H1 (cell line): ENCODE measurements at regions not wholly inside any gene's neighbourhood (a gene's known extent, or its start where the extent isn't known, plus 50 kb on each side); places are given as distances from the start of the nearest gene placed in this dataset.

Experiments used
- CTCF ChIA-PET: fragments of 300-600 bp; sonication (Branson Sonifier 250); formaldehyde crosslinking; loops from one replicate; lab custom pipeline; 2021; ENCODE audit not compliant: partially characterized antibody; lab: Charles Lee
- POLR2A ChIA-PET: fragments of 300-600 bp; sonication (Branson Sonifier 250); formaldehyde crosslinking; loops from one replicate; lab custom pipeline; 2021; ENCODE audit warnings: inconsistent platforms; ENCODE audit not compliant: partially characterized antibody; lab: Charles Lee
- DNase-seq, 2 experiments: peaks; one replicate each; pipeline versions ENCODE4 v3.0.0 to v3.0.0-alpha.2; 2010 to 2022; ENCODE audit warnings: low spot score in 2 of 2, low read depth in 1 of 2, mixed read lengths in 1 of 2
- FAIRE-seq: peaks from 2 replicates; lab custom pipeline; 2011; peaks lifted over from hg19 to GRCh38; lab: Jason Lieb, UNC
- H2AFZ ChIP-seq: 2 replicates; pipeline ENCODE4 v1.8.1; 2012; ENCODE audit warnings: low read length, inconsistent platforms
- H2AK5ac ChIP-seq: 2 replicates; pipeline ENCODE4 v1.6.1; 2013; ENCODE audit warnings: low read depth, low read length
- H2BK120ac ChIP-seq: replicated peaks from 2 replicates; pipeline ENCODE3; 2013; ENCODE audit warnings: low read depth, low read length, inconsistent platforms
- H2BK12ac ChIP-seq: 2 replicates; pipeline ENCODE4 v1.6.1; 2013; ENCODE audit warnings: low read depth, low read length
- H2BK15ac ChIP-seq: 2 replicates; pipeline ENCODE4 v1.6.1; 2013; ENCODE audit warnings: low read length
- H2BK20ac ChIP-seq: 2 replicates; pipeline ENCODE4 v1.6.1; 2013; ENCODE audit warnings: low read length
- H2BK5ac ChIP-seq: 2 replicates; pipeline ENCODE4 v1.6.1; 2013; ENCODE audit warnings: low read depth, low read length
- H3K14ac ChIP-seq: 2 replicates; pipeline ENCODE4 v1.6.1; 2013; ENCODE audit warnings: inconsistent platforms; ENCODE audit not compliant: insufficient read length
- H3K18ac ChIP-seq: 2 replicates; pipeline ENCODE4 v1.6.1; 2013; ENCODE audit warnings: low read length; ENCODE audit errors: extremely low read depth
- H3K23ac ChIP-seq: 2 replicates; pipeline ENCODE4 v1.6.1; 2013; ENCODE audit warnings: inconsistent platforms; ENCODE audit not compliant: insufficient read length
- H3K23me2 ChIP-seq: 2 replicates; pipeline ENCODE4 v1.6.1; 2013; ENCODE audit warnings: low read depth, low read length
- H3K27ac ChIP-seq: 2 replicates; pipeline ENCODE4 v1.6.1; 2011; ENCODE audit warnings: low read depth, low read length, inconsistent platforms
- H3K27me3 ChIP-seq, 4 experiments: replicated peaks in 1 of 4; 1 replicate in 1 of 4; 2 replicates in 3 of 4; pipeline versions ENCODE4 v1.6.1 to v1.8.1; 2011 to 2013; ENCODE audit warnings: low read length in 3 of 4, mild to moderate bottlenecking in 3 of 4, inconsistent platforms in 2 of 4, mixed read lengths in 2 of 4, moderate library complexity in 1 of 4; ENCODE audit not compliant: control insufficient read depth in 3 of 4, insufficient read depth in 3 of 4; ENCODE audit errors: extremely low read depth in 1 of 4
- H3K36me3 ChIP-seq, 4 experiments: 2 replicates each; pipeline versions ENCODE4 v1.6.1 to v1.8.1; 2011 to 2013; ENCODE audit warnings: mild to moderate bottlenecking in 4 of 4, low read length in 3 of 4, moderate library complexity in 2 of 4, control low read depth in 1 of 4, inconsistent platforms in 1 of 4; ENCODE audit not compliant: insufficient read depth in 4 of 4, control insufficient read depth in 2 of 4
- H3K4ac ChIP-seq: replicated peaks from 2 replicates; pipeline ENCODE3; 2013; ENCODE audit warnings: low read length, low read depth, mixed read lengths, inconsistent platforms; ENCODE audit not compliant: insufficient read length
- H3K4me1 ChIP-seq, 4 experiments: replicated peaks in 1 of 4; 1 replicate in 1 of 4; 2 replicates in 3 of 4; pipeline versions ENCODE4 v1.6.1 to v1.8.1; 2011 to 2013; ENCODE audit warnings: low read length in 3 of 4, inconsistent platforms in 2 of 4, mixed read lengths in 1 of 4; ENCODE audit not compliant: insufficient read depth in 4 of 4, control insufficient read depth in 3 of 4
- H3K4me2 ChIP-seq, 2 experiments: 2 replicates each; pipeline versions ENCODE4 v1.6.1 to v1.8.1; 2011 to 2013; ENCODE audit warnings: low read depth in 2 of 2, low read length in 2 of 2, control low read depth in 1 of 2, inconsistent platforms in 1 of 2, mild to moderate bottlenecking in 1 of 2; ENCODE audit not compliant: insufficient read depth in 1 of 2
- H3K4me3 ChIP-seq, 4 experiments: fragments of 200-600, 300-600 bp in 1 of 4; sonication (generic), shearing (Covaris generic), sonication (Bioruptor Twin) in 1 of 4; 2 replicates each; pipeline versions ENCODE4 v1.5.1 to v1.8.1; 2011 to 2016; ENCODE audit warnings: low read length in 4 of 4, low read depth in 3 of 4, control low read depth in 2 of 4, inconsistent platforms in 2 of 4, mild to moderate bottlenecking in 2 of 4, mixed read lengths in 1 of 4, moderate library complexity in 1 of 4; ENCODE audit not compliant: insufficient read depth in 2 of 4; ENCODE audit errors: extremely low read depth in 1 of 4
- H3K56ac ChIP-seq: replicated peaks from 2 replicates; pipeline ENCODE3; 2013; ENCODE audit warnings: low read depth, mild to moderate bottlenecking, mixed read lengths, low read length, inconsistent platforms; ENCODE audit not compliant: insufficient read length
- H3K79me1 ChIP-seq: 2 replicates; pipeline ENCODE4 v1.6.1; 2013; ENCODE audit warnings: low read depth, low read length, control low read depth
- H3K79me2 ChIP-seq, 2 experiments: 2 replicates each; pipeline versions ENCODE4 v1.6.1 to v1.8.1; 2012 to 2013; ENCODE audit warnings: low read length in 2 of 2, mild to moderate bottlenecking in 2 of 2, inconsistent platforms in 1 of 2; ENCODE audit not compliant: insufficient read depth in 2 of 2, control insufficient read depth in 1 of 2
- H3K9ac ChIP-seq, 4 experiments: replicated peaks in 1 of 4; 1 replicate in 1 of 4; 2 replicates in 3 of 4; pipeline versions ENCODE4 v1.6.1 to v1.8.1; 2011 to 2013; ENCODE audit warnings: low read depth in 3 of 4, low read length in 3 of 4, control low read depth in 2 of 4, mild to moderate bottlenecking in 2 of 4, moderate library complexity in 2 of 4, inconsistent platforms in 1 of 4; ENCODE audit errors: extremely low read depth in 1 of 4
- H3K9me3 ChIP-seq, 2 experiments: 2 replicates each; pipeline versions ENCODE4 v1.6.1 to v1.8.1; 2012 to 2013; ENCODE audit warnings: mild to moderate bottlenecking in 2 of 2, moderate library complexity in 2 of 2, control low read depth in 1 of 2, inconsistent platforms in 1 of 2, low read depth in 1 of 2, low read length in 1 of 2, mixed read lengths in 1 of 2; ENCODE audit not compliant: insufficient read depth in 2 of 2
- H4K20me1 ChIP-seq, 2 experiments: replicated peaks in 1 of 2; 2 replicates each; pipeline versions ENCODE3 to v1.8.1; 2011 to 2013; ENCODE audit warnings: inconsistent platforms in 2 of 2, low read length in 2 of 2, mild to moderate bottlenecking in 1 of 2; ENCODE audit not compliant: insufficient read depth in 2 of 2, control insufficient read depth in 1 of 2
- H4K5ac ChIP-seq: 2 replicates; pipeline ENCODE4 v1.6.1; 2013; ENCODE audit warnings: low read length, low read depth, mixed read lengths, inconsistent platforms; ENCODE audit not compliant: insufficient read length
- H4K8ac ChIP-seq: 2 replicates; pipeline ENCODE4 v1.8.0; 2013; ENCODE audit warnings: mild to moderate bottlenecking, moderate library complexity, low read length, inconsistent platforms; ENCODE audit not compliant: insufficient read depth; ENCODE audit errors: extremely low read depth
- H4K91ac ChIP-seq: replicated peaks from 2 replicates; pipeline ENCODE3; 2013; ENCODE audit warnings: low read length, mixed read lengths, inconsistent platforms; ENCODE audit not compliant: insufficient read length
- KDM1A ChIP-seq: fragments of 200-600, 300-600 bp; sonication (generic); IDR thresholded peaks from 2 replicates; pipeline ENCODE4 v1.7.1; 2016; ENCODE audit warnings: mild to moderate bottlenecking, low read length, borderline replicate concordance
- KDM4A ChIP-seq: IDR thresholded peaks from one replicate; pipeline ENCODE4 v1.7.1; 2012; ENCODE audit warnings: low read depth, mild to moderate bottlenecking, moderate library complexity, low read length, inconsistent platforms; ENCODE audit not compliant: severe bottlenecking
- MAFK ChIP-seq: IDR thresholded peaks from 2 replicates; pipeline ENCODE4 v1.6.1; 2012; ENCODE audit warnings: low read depth, mild to moderate bottlenecking, improper control_type of control experiment, low read length
- RXRA ChIP-seq: IDR thresholded peaks from 2 replicates; pipeline ENCODE4 v1.6.1; 2011; ENCODE audit warnings: low read depth, mild to moderate bottlenecking, low read length, moderate library complexity; ENCODE audit not compliant: insufficient read depth
- WGBS, 2 experiments: shearing (Covaris generic) in 1 of 2; methylation state at CpG; one replicate each; pipeline versions ENCODE4 v1.1.6 to v1.1.7; 2013 to 2015; ENCODE audit warnings: low lambda C conversion rate in 2 of 2, mixed read lengths in 2 of 2, inconsistent platforms in 1 of 2, low coverage in 1 of 2, missing lambda C conversion rate in 1 of 2; ENCODE audit not compliant: insufficient replicate concordance in 2 of 2, insufficient coverage in 1 of 2, insufficient read length in 1 of 2; ENCODE audit errors: extremely low coverage in 1 of 2, missing lambda C conversion rate in 1 of 2; 5-methylcytosine and 5-hydroxymethylcytosine counted together

- TF ChIP-seq KDM4A, result no peak
- TF ChIP-seq MAFK, result no peak
- TF ChIP-seq RXRA, result no peak
- no peak for TF ChIP-seq KDM1A
- Histone ChIP-seq H2BK12ac (no peak overlapping the region), H4K8ac (no peak overlapping the region), H3K79me2 (no peaks in the 10 kb centered on the region), H3K14ac (no peak overlapping the region), H2BK5ac (no peak overlapping the region), H3K56ac (no peak overlapping the region), H3K23me2 (no peaks in the 10 kb centered on the region), H3K27me3 (peaks cover 0 to 2% (median 0%) of the 10 kb centered on the region in 4 experiments; a peak in 2 of 7 replicates), H3K27ac (no peak overlapping the region), H2BK120ac (no peak overlapping the region), H4K5ac (no peak overlapping the region), H2BK20ac (no peak overlapping the region), H3K4me3 (no peak overlapping the region), H4K91ac (no peak overlapping the region), H3K9ac (no peak overlapping the region), H4K20me1 (no peaks in the 10 kb centered on the region), H2AFZ (no peak overlapping the region), H3K4me1 (peaks cover 0 to 4% (median 2%) of the 10 kb centered on the region in 4 experiments; a peak in 1 of 7 replicates), H3K36me3 (no peaks in the 10 kb centered on the region), H2AK5ac (no peak overlapping the region), H3K23ac (no peak overlapping the region), H2BK15ac (no peak overlapping the region), H3K4ac (no peak overlapping the region), H3K9me3 (peaks cover 0 to 3% of the 10 kb centered on the region in 2 experiments; a peak in 1 of 4 replicates), H3K18ac (no peak overlapping the region), H3K4me2 (no peak overlapping the region), H3K79me1 (no peaks in the 10 kb centered on the region)
- ChIA-PET CTCF (interaction anchor here (1.0 to 1.1 kb wide), 2 partner anchors 32 to 561 kb away, joined by 3 to 4 read pairs; no protein-coding TSS in a partner anchor), POLR2A (no interaction called here)
- DNase-seq (no peak), FAIRE-seq (no peak)
- WGBS, 2 experiments, result 97% methylated on average over 3 of the region's 3 CpGs; no CpG with 5 or more reads in 1 of the 2 experiments
Observed at GRCh38 chr5:176180339-176180738, 57.9 kb upstream of the SIMC1 start.
